SKM-1 (cell line): ENCODE measurements at regions not wholly inside any gene's neighbourhood (a gene's known extent, or its start where the extent isn't known, plus 50 kb on each side); places are given as distances from the start of the nearest gene placed in this dataset.
"Not testable (repeated sequence)": the region's sequence is repeated elsewhere in the genome, so short reads cannot be mapped to it uniquely, and the experiment has no call there.

Experiments used
- DNase-seq: peaks from one replicate; lab custom pipeline; 2025; ENCODE audit not compliant: unreplicated experiment; lab: John Stamatoyannopoulos, UW

GRCh38 chr1:198932351-198932991 lies 293.6 kb downstream of the PTPRC start:
- no peak for DNase-seq

- no peak for DNase-seq
These were observed 294.8 kb downstream of the PTPRC start for GRCh38 chr1:198933515-198934222.

GRCh38 chr1:198934426-198934825 lies 295.6 kb downstream of the PTPRC start:
- no peak for DNase-seq

GRCh38 chr1:198934901-198935305 lies 296.1 kb downstream of the PTPRC start:
- DNase-seq = no peak

- DNase-seq = no peak
These were observed 296.6 kb downstream of the PTPRC start for GRCh38 chr1:198935306-198935921.

- no peak for DNase-seq
These were observed 297.7 kb downstream of the PTPRC start for GRCh38 chr1:198936371-198937083.

- no peak for DNase-seq
These were observed 298.6 kb downstream of the PTPRC start for GRCh38 chr1:198937231-198938031.

- DNase-seq = no peak
These were observed 300.4 kb downstream of the PTPRC start for GRCh38 chr1:198939286-198939685.

- no peak for DNase-seq
These were observed 301.1 kb downstream of the PTPRC start for GRCh38 chr1:198939956-198940355.

GRCh38 chr1:198942466-198942865 lies 303.6 kb downstream of the PTPRC start:
- no peak for DNase-seq

GRCh38 chr1:198943484-198944187 lies 304.8 kb downstream of the PTPRC start:
- DNase-seq = no peak

- DNase-seq = no peak
These were observed 308.6 kb downstream of the PTPRC start for GRCh38 chr1:198947456-198947855.

- DNase-seq = no peak
These were observed 310.2 kb downstream of the PTPRC start for GRCh38 chr1:198948895-198949659.

- DNase-seq = no peak
These were observed 311.2 kb downstream of the PTPRC start for GRCh38 chr1:198950036-198950435.

GRCh38 chr1:198955085-198955484 lies 316.2 kb downstream of the PTPRC start:
- no peak for DNase-seq

GRCh38 chr1:198957044-198957443 lies 318.2 kb downstream of the PTPRC start:
- no peak for DNase-seq

GRCh38 chr1:198959032-198959431 lies 320.2 kb downstream of the PTPRC start:
- DNase-seq = no peak

- no peak for DNase-seq
These were observed 320.8 kb downstream of the PTPRC start for GRCh38 chr1:198959676-198960075.

GRCh38 chr1:198963796-198964195 lies 325.0 kb downstream of the PTPRC start:
- not testable (repeated sequence) for DNase-seq
